Glomerular visceral epithelial cell (primary cell): ENCODE measurements at regions not wholly inside any gene's neighbourhood (a gene's known extent, or its start where the extent isn't known, plus 50 kb on each side); places are given as distances from the start of the nearest gene placed in this dataset.

Source experiments
- DNase-seq: peaks from one replicate; pipeline ENCODE4 v3.0.0-alpha.2; 2016; ENCODE audit errors: extremely low spot score

GRCh38 chr12:97924122-97924521 is 461.5 kb downstream of the RMST start:
- DNase-seq: no peak

- DNase-seq: no peak
Measured at GRCh38 chr12:97927977-97928376, 465.4 kb downstream of the RMST start.

GRCh38 chr12:97936165-97936564 is 473.6 kb downstream of the RMST start:
- no peak for DNase-seq

- DNase-seq: no peak
Measured at GRCh38 chr12:97938031-97938430, 475.4 kb downstream of the RMST start.

GRCh38 chr12:97939156-97939555 is 476.6 kb downstream of the RMST start:
- no peak for DNase-seq

GRCh38 chr12:97940105-97940504 is 477.5 kb downstream of the RMST start:
- no peak for DNase-seq

- no peak for DNase-seq
Measured at GRCh38 chr12:97940629-97941028, 478.0 kb downstream of the RMST start.

- DNase-seq: no peak
Measured at GRCh38 chr12:97941686-97942354, 479.2 kb downstream of the RMST start.

- no peak for DNase-seq
Measured at GRCh38 chr12:97943359-97943758, 480.8 kb downstream of the RMST start.

GRCh38 chr12:97944576-97944975 is 482.0 kb downstream of the RMST start:
- DNase-seq: no peak

GRCh38 chr12:97946701-97947100 is 484.1 kb downstream of the RMST start:
- DNase-seq: no peak

GRCh38 chr12:97948591-97948990 is 486.0 kb downstream of the RMST start:
- DNase-seq: no peak

GRCh38 chr12:97951239-97951638 is 488.6 kb downstream of the RMST start:
- DNase-seq: no peak

GRCh38 chr12:97951717-97952116 is 489.1 kb downstream of the RMST start:
- no peak for DNase-seq

- no peak for DNase-seq
Measured at GRCh38 chr12:97957109-97957508, 494.5 kb downstream of the RMST start.

- no peak for DNase-seq
Measured at GRCh38 chr12:97960225-97960624, 497.6 kb downstream of the RMST start.

GRCh38 chr12:97960741-97961608 is 498.4 kb downstream of the RMST start:
- DNase-seq: no peak

GRCh38 chr12:97967831-97968230 is 505.2 kb downstream of the RMST start:
- no peak for DNase-seq

- no peak for DNase-seq
Measured at GRCh38 chr12:97968641-97969197, 506.1 kb downstream of the RMST start.

- DNase-seq: no peak
Measured at GRCh38 chr12:97977870-97978405, 515.3 kb downstream of the RMST start.

GRCh38 chr12:97982684-97983083 is 520.1 kb downstream of the RMST start:
- DNase-seq: no peak

GRCh38 chr12:97983796-97984195 is 521.2 kb downstream of the RMST start:
- DNase-seq: no peak

GRCh38 chr12:97984436-97984835 is 521.8 kb downstream of the RMST start:
- DNase-seq: no peak
